Panc1 (cell line): ENCODE measurements at regions not wholly inside any gene's neighbourhood (a gene's known extent, or its start where the extent isn't known, plus 50 kb on each side); places are given as distances from the start of the nearest gene placed in this dataset.

Experiments used
- ATAC-seq: fragments of 200-7000 bp; cut with Tn5 transposase; 2 replicates; pipeline ENCODE4 v1.9.1; 2020; ENCODE audit warnings: mild to moderate bottlenecking, moderate library complexity
- BruUV-seq: library from RNA; stranded (reverse); fragments of 400-500 nt; replicated peaks from 2 replicates; lab custom pipeline; 2021; lab: Mats Ljungman, UMichigan
- CTCF ChIA-PET: fragments of 300-600 bp; sonication (Branson Sonifier 250); formaldehyde crosslinking; loops from one replicate; lab custom pipeline; 2022; ENCODE audit warnings: antibody characterized with exemption; lab: Charles Lee
- POLR2A ChIA-PET: fragments of 300-600 bp; sonication (Branson Sonifier 250); formaldehyde crosslinking; loops from one replicate; lab custom pipeline; 2022; ENCODE audit warnings: antibody characterized with exemption; lab: Charles Lee
- DNase-seq: peaks from one replicate; pipeline ENCODE4 v3.0.0-alpha.2; 2010; ENCODE audit warnings: low read depth, low spot score
- H3K27ac ChIP-seq: 2 replicates; pipeline ENCODE4 v1.5.1; 2011; ENCODE audit warnings: mild to moderate bottlenecking, low read length, inconsistent platforms
- H3K27me3 ChIP-seq: fragments of 200-500 bp; sonication (Bioruptor generic); 2 replicates; pipeline ENCODE4 v1.6.0; 2014; ENCODE audit warnings: low read length, inconsistent platforms; ENCODE audit not compliant: control insufficient read depth, insufficient read depth
- H3K36me3 ChIP-seq: fragments of 200-500 bp; sonication (Bioruptor generic); 2 replicates; pipeline ENCODE4 v1.5.1; 2014; ENCODE audit warnings: inconsistent platforms, mild to moderate bottlenecking, low read length, moderate library complexity; ENCODE audit not compliant: control insufficient read depth, insufficient read depth
- H3K4me1 ChIP-seq: 2 replicates; pipeline ENCODE4 v1.5.1; 2011; ENCODE audit warnings: inconsistent platforms, mild to moderate bottlenecking, low read length, moderate library complexity; ENCODE audit not compliant: control insufficient read depth, insufficient read depth
- H3K4me3 ChIP-seq, 2 experiments: 2 replicates each; pipeline ENCODE4 v1.5.1; 2011 to 2012; ENCODE audit warnings: low read depth in 2 of 2, low read length in 2 of 2, mild to moderate bottlenecking in 2 of 2, inconsistent platforms in 1 of 2, moderate library complexity in 1 of 2
- H3K9me3 ChIP-seq: fragments of 200-500 bp; sonication (Bioruptor generic); 2 replicates; pipeline ENCODE4 v1.5.1; 2014; ENCODE audit warnings: low read depth, mild to moderate bottlenecking, inconsistent platforms, low read length, moderate library complexity; ENCODE audit not compliant: control insufficient read depth, insufficient read depth
- CTCF ChIP-seq: fragments of 450-650 bp; IDR thresholded peaks from 2 replicates; pipeline ENCODE4 v1.5.1; 2017; ENCODE audit warnings: mild to moderate bottlenecking
- POLR2AphosphoS5 ChIP-seq: IDR thresholded peaks from 2 replicates; pipeline ENCODE4 v1.6.1; 2012; ENCODE audit warnings: mild to moderate bottlenecking, low read depth, low read length, moderate library complexity
- REST ChIP-seq, 2 experiments: IDR thresholded peaks; 2 replicates each; pipeline ENCODE4 v1.6.1; 2011 to 2012; ENCODE audit warnings: low read depth in 2 of 2, control low read depth in 1 of 2, low read length in 1 of 2, mild to moderate bottlenecking in 1 of 2, moderate library complexity in 1 of 2; ENCODE audit not compliant: insufficient read depth in 1 of 2
- SIN3A ChIP-seq: IDR thresholded peaks from 2 replicates; pipeline ENCODE4 v1.6.1; 2012; ENCODE audit warnings: low read depth, mild to moderate bottlenecking, low read length, moderate library complexity, borderline replicate concordance; ENCODE audit not compliant: insufficient read depth
- TCF7L2 ChIP-seq: IDR thresholded peaks from 2 replicates; pipeline ENCODE4 v1.6.1; 2011; ENCODE audit warnings: mild to moderate bottlenecking, low read depth, low read length, inconsistent platforms
- in situ Hi-C: cut with HindIII; loops from 2 replicates; pipeline ENCODE4 v1.10.0; 2016; ENCODE audit warnings: low sequenced_read_pairs, low pct_unique_long_range_greater_than_20kb
- intact Hi-C: fragments of 100-400 bp; cut with micrococcal nuclease; formaldehyde crosslinking; loops from one replicate; pipeline ENCODE4 v1.10.0; 2022; ENCODE audit not compliant: unreplicated experiment

GRCh38 chr3:137163958-137164357 is 206.2 kb downstream of the IL20RB start:
- Histone ChIP-seq H3K27ac (no peak overlapping the region), H3K27me3 (no peaks in the 10 kb centered on the region), H3K9me3 (no peaks in the 10 kb centered on the region), H3K36me3 (no peaks in the 10 kb centered on the region), H3K4me3 (no peak overlapping the region), H3K4me1 (no peaks in the 10 kb centered on the region)
- POLR2A ChIA-PET, result no interaction called here
- CTCF ChIA-PET, result no interaction called here
- BruUV-seq, result no TSS peak
- intact Hi-C loops (no loop called here), in situ Hi-C loops (no loop called here)
- ATAC-seq, result no peak
- TF ChIP-seq POLR2AphosphoS5 (no peak), TCF7L2 (no peak), REST (IDR thresholded peaks at IDR 0.05; ENCODE audit: insufficient read depth in 1 of 2, low read depth in 2 of 2, low read length in 1 of 2) (no peak), SIN3A (no peak), CTCF (no peak)
- no peak for DNase-seq

- Histone ChIP-seq H3K4me1 (no peaks in the 10 kb centered on the region), H3K4me3 (no peak overlapping the region), H3K36me3 (no peaks in the 10 kb centered on the region), H3K27ac (no peak overlapping the region), H3K27me3 (no peaks in the 10 kb centered on the region; the same call in 1 of the 2 replicates), H3K9me3 (no peaks in the 10 kb centered on the region)
- POLR2A ChIA-PET, result no interaction called here
- intact Hi-C loops, result no loop called here
- DNase-seq, result no peak
- ATAC-seq, result no peak
- no TSS peak for BruUV-seq
- in situ Hi-C loops, result no loop called here
- CTCF ChIA-PET, result no interaction called here
- TF ChIP-seq POLR2AphosphoS5 (no peak), CTCF (no peak), SIN3A (no peak), REST (IDR thresholded peaks at IDR 0.05; ENCODE audit: insufficient read depth in 1 of 2, low read depth in 2 of 2, low read length in 1 of 2) (no peak), TCF7L2 (no peak)
Observed at GRCh38 chr3:137165117-137165806, 207.5 kb downstream of the IL20RB start.
